ENCODE measurements at regions not wholly inside any gene's neighbourhood (a gene's known extent, or its start where the extent isn't known, plus 50 kb on each side); places are given as distances from the start of the nearest gene placed in this dataset.
"Not testable (repeated sequence)": the region's sequence is repeated elsewhere in the genome, so short reads cannot be mapped to it uniquely, and the experiment has no call there.

DNA sequence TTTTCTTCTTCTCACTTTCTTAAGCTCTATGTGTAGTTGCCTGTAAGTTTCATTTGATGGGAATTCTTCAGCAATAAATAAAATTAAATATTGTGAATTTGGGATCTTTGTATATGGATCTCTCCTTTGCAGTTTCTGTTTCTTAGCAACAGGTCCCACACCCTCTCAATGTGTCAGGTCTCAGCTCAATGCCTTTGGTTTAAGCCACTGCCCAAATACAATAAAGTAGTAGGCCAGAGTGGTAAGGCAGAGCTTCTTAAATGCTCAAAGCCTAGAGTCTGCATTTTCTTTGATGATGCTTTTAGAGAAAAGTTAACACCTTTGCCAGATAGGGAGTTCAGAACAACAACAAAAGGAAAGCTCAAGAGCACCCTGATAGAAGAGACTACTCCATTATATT is 343.7 kb downstream of the NSUN3 start:
- no peak for DNase-seq (ENCODE audit: low read depth in 2 of 2)

DNA sequence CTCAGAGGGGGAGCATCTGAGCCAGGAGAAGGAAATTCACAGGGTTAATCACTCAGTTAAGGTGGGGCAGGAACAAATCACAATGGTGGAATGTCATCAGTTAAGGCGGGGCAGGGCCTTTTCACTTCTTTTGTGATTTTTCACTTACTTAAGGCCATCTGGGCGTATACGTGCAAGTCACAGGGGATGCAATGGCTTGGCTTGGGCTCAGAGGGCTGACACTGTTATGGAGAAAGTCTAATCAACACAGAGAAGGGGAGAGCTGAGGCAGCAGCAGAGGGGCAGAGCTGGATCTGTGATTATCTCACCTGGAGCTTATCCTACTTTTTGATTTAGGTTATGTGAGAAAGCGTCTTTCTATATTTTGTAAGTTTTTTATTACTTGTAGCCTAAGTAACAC is 350.1 kb downstream of the NSUN3 start:
- DNase-seq (ENCODE audit: low read depth in 2 of 2): not testable (repeated sequence)

GRCh38 chr3:94413336-94414108 is 350.7 kb downstream of the NSUN3 start:
- DNase-seq (ENCODE audit: low read depth in 2 of 2): no peak

DNA sequence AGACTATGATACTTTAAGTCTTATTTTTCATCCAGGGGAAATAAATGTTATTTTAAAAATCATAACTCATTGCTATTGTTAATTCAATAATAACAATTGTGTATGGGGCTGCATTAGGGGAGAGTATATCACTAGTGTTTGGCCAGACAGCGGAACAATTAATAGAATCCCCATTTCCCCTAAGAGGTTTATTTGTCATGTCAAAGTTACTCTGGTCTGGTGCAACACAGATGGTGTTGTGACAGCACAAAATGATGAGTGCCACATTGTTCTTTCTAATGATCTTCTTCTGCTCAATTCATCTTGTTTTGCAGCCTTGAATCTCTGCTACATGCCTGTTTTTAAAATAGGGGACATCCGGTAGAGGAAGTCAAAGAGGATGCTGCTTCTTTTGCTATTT is 351.6 kb downstream of the NSUN3 start:
- no peak for DNase-seq (ENCODE audit: low read depth in 2 of 2)

DNA sequence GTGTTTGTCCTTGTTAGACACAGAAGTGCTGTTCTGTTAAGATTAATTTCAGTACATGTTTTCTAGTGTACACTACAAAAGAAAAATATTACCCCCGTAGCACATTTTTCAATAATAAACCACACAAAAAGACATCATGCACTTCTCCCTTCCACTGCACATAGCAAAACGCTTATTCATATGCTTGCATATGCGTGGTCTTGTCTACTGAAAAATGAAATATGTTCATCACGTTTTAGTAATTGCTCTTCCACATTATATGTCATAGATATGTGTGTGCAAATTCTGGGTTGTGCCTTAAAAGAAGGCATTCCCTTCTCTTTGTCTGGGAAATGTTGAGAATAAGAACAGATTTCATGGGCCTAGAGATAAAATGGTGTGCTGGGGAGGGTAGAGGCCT is 353.9 kb downstream of the NSUN3 start:
- DNase-seq (ENCODE audit: low read depth in 2 of 2): no peak

- DNase-seq (ENCODE audit: low read depth in 2 of 2): no peak
Observed at GRCh38 chr3:94417963-94418455, 355.1 kb downstream of the NSUN3 start.

GRCh38 chr3:94420931-94421330 is 358.1 kb downstream of the NSUN3 start:
- no peak for DNase-seq (ENCODE audit: low read depth in 2 of 2)

DNA sequence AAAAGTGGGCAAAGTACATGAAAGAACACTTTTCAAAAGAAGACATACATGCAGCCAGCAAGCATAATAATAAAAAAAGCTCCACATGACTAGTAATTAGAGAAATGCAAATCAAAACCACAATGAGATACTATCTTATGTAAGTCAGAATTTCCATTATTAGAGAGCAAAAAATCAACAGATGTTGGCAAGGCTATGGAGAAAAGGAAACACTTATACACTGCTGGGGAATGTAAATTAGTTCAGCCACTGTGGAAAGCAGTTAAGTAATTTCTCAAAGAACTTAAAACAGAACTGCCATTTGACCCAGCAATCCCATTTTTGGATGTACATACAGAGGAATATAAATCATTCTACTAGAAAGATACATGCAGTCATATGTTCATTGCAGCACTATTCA is 360.7 kb downstream of the NSUN3 start:
- DNase-seq (ENCODE audit: low read depth in 2 of 2): no peak

- DNase-seq (ENCODE audit: low read depth in 2 of 2): no peak
Observed at GRCh38 chr3:94429517-94429916, 366.7 kb downstream of the NSUN3 start.

GRCh38 chr3:94431876-94432570 is 369.2 kb downstream of the NSUN3 start:
- no peak for DNase-seq (ENCODE audit: low read depth in 2 of 2)

GRCh38 chr3:94433811-94434210 is 370.9 kb downstream of the NSUN3 start:
- DNase-seq (ENCODE audit: low read depth in 2 of 2): no peak

DNA sequence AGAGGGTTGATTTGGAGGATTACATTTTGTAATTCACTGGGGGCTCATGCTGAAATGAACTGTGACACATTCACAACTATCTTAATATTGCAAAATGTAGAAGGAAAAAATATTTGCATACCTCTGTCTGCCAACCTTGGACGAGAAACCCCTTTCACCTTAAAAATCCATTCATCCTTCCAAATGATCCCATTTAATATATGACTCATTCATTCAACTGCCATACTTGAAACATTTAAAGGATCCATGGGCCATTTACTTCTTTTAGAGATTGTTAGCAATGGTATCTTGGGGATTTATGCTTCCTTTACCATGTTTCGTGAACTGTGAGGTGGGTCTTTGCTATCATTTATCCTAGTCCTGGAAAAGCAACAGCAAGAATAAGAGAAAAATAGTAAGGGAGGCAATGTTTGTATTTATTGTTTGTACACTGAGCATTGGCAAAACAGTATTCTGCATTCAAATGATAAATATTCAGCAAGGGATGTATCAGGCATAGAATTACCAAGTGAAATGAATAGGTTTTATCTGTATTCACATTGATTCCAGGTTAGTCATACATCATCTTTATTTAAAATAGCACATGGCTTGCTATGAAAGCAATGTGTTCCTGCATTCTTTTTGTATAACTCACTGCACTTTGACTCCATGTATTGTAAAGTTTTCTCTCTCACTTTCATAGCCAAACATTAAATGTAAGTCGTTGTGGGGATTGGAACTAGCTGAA is 378.1 kb downstream of the NSUN3 start:
- DNase-seq (ENCODE audit: low read depth in 2 of 2): no peak

DNA sequence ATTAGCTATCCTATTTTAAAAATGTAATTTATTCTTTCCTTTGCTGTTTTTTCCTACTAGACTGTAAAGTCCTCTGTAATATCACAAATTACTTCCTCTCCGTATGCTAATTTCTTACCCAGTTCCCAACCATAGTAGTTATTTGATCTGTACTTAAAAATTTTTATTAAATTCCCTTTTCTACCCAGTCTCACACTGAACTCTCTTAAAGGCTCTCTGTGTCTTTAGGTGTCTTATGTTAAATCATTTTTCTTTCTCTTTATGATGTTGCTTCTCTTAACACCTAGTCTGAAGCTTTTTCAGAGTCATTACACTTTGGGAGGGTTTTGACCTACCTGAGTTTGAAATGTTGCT is 378.6 kb downstream of the NSUN3 start:
- DNase-seq (ENCODE audit: low read depth in 2 of 2): no peak

DNA sequence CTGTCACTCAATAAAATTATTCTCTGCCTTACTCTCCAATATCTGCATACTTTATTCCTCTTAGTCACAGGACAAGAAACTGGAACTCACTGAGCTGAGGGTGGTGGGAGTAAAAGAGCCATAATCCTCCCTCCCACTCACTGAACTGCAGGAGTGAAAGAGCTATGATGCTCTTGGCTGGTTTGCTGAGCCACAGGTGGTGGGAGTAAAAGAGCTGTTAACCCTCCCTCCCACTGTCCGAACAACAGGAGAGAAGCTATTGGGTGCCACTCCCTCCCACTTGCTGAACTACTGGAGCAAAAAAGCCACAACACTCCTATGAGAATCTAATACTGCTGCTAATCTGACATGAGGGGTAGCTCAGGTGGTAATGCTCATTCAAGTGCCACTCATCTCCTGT is 391.0 kb downstream of the NSUN3 start:
- no peak for DNase-seq (ENCODE audit: low read depth in 2 of 2)

DNA sequence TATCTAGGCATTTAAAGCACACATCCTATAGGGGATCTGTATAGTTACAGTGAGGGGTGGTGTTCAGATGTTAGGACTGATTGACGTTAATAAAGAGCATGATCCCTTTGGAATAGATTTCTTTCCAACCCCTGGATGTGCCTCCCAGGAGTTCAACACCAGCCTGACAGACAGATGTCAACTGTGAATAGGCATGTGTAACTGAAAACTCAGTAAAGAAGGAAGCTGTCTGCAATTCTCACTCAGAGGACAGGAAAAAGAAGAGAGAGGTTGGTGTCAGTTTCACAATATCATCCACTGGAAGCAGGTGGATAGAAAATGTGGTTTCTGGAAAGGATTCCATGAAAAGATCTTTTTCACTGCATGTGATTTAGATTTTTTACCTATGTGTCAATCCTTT is 396.3 kb downstream of the NSUN3 start:
- no peak for DNase-seq (ENCODE audit: low read depth in 2 of 2)

DNA sequence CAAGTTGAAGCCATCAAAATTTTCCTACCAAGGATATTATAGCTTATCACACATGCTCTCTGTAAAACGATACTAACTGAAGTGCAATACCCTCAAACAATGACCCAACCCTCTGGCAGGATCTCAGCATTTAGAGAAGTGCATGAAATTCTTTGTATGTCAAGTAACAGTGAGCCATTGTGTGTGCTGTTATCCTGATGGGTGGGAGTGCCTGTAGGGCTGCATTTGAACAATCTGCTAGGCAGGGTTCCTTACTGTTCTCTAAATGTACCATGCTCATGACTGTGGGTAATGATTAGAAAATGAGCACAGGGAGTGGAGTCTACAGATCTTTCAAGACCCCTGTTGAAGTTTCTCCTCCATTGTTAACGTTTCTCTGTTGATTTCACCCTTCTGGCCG is 398.1 kb downstream of the NSUN3 start:
- no peak for DNase-seq (ENCODE audit: low read depth in 2 of 2)

DNA sequence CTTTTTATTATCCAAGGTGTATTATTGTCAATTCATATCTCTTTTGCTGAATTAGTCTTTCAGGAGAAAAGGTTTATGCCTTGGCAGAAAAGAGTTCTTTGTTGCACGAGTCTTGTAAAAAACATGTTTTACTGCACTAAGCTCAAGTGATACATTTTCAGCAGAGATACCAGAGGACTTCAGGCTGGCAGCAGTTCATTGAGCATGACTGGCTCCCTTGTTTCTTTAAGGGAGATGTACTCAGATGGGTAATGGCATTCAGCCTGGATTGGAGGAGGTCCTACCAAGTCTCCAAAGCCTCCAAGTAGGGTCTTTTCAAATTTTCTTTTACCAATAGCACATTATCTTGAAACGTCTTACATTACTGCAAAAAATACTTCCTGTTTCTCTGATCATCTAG is 400.1 kb downstream of the NSUN3 start:
- no peak for DNase-seq (ENCODE audit: low read depth in 2 of 2)

DNA sequence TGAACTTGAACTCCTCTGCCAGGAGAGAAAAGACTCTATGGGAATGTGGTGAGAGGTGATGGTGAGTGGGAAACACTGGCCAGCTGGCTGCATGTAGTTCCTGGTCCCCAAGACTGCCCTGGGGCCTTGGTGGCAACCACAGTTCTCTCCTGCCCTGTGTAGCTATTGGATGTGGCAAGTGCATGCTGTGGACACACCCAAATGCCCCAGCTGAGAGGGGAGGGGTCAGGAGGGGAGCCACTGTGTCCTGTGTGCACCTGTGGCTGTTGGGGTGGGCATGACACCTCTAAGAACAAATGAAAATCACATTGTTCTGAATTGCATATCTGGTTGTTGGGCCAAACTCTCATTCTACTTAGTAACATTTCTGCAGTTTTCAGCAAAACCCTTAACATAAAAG is 409.6 kb downstream of the NSUN3 start:
- DNase-seq (ENCODE audit: low read depth in 2 of 2): no peak

DNA sequence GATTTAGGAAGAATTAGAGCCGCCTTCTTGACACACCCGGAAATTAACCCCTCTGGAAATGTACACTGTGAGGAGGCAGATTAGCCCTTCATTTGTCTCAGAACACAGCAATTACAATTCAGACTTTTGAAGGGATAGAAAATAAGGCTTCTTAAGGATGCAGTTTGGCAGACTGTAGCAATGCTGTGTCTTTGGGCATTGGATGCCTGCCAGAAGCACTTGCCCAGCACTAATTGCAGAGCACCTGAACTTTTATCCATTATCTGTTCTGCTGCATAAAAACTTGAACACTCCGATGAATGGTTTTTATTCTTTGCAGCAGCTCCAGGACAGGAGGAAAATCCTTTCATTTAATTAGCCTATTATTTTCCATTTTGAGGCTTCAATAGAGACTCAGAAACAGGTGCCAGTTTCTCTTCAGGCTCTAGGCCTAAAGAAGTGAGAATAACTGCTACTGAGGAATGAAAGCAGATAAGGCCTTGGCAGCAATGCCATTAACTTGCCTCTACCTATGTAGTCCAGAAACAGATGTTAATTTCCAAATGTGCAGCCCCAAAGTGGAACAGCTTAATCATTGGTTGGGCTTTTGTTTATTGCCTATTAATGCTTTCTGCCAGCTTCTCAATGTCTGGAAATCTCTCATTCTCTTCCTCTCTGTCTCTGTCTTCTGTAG is 418.5 kb downstream of the NSUN3 start:
- DNase-seq (ENCODE audit: low read depth in 2 of 2): no peak

DNA sequence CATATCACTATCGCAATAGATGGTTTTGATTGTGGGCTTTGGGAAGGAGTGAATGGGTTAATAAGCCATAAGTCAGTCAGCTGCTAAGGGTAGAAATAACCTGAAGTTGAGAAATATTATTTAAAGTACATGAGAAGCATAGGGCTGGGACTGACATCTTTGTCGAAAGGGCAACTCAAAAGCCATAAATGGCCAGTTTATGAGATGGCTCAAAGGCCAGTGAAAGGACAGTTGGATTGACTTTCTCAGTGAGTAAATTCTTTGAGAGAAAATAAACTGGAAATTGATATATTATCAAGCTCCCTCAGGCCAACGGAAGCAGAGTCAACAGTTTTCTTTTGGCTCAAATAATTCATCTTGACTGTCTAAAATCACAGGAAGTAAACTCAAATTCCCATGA is 419.8 kb downstream of the NSUN3 start:
- DNase-seq (ENCODE audit: low read depth in 2 of 2): no peak

- no peak for DNase-seq (ENCODE audit: low read depth in 2 of 2)
Observed at GRCh38 chr3:94483403-94483802, 420.5 kb downstream of the NSUN3 start.

DNA sequence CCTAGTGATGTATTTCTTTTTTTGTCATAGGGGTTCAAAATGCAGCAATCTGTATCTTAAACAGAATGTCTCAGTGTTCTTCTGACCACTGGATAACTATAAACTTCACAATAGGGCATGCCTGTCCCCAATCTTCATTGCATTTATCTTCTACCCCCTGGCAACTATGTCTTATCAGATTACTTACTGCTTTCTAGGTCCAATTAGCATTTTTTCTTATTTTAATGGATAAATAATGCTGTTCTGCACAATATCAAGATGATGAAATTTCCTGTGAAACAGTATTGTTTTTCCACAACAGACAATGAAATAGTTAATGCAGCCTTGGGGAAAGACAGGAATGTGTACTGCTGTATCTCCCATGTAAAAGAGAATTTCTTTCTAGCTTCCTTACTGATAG is 432.1 kb downstream of the NSUN3 start:
- DNase-seq (ENCODE audit: low read depth in 2 of 2): no peak

Measured in stimulated activated CD4-positive, alpha-beta T cell treated with anti-CD3 and anti-CD28 coated beads, Interleukin-15, amount 100 ng/mL, for 48 hours (primary cell).